ENCODE measurements at regions not wholly inside any gene's neighbourhood (a gene's known extent, or its start where the extent isn't known, plus 50 kb on each side); places are given as distances from the start of the nearest gene placed in this dataset.

- TF ChIP-seq ISL1 (CRISPR knock-in tag; IDR thresholded peaks at IDR 0.05) (no peak), RARB (CRISPR knock-in tag; IDR thresholded peaks at IDR 0.05) (no peak), ZC3H10 (CRISPR knock-in tag; IDR thresholded peaks at IDR 0.05) (no peak), CSRNP3 (CRISPR knock-in tag; IDR thresholded peaks at IDR 0.05) (no peak), ARNTL (CRISPR knock-in tag; IDR thresholded peaks at IDR 0.05; ENCODE audit: borderline replicate concordance, low read depth) (no peak), ZNF8 (CRISPR knock-in tag; IDR thresholded peaks at IDR 0.05) (no peak), OSR1 (CRISPR knock-in tag; IDR thresholded peaks at IDR 0.05) (no peak), CREB5 (CRISPR knock-in tag; IDR thresholded peaks at IDR 0.05; ENCODE audit: low read depth) (no peak), ZFP30 (CRISPR knock-in tag; IDR thresholded peaks at IDR 0.05) (no peak), ZFP3 (CRISPR knock-in tag; IDR thresholded peaks at IDR 0.05) (no peak), TCF4 (CRISPR knock-in tag; IDR thresholded peaks at IDR 0.05; ENCODE audit: borderline replicate concordance) (no peak), PPARA (CRISPR knock-in tag; IDR thresholded peaks at IDR 0.05; ENCODE audit: borderline replicate concordance) (no peak)
These were observed 180.9 kb upstream of the THBS1 start for GRCh38 chr15:39400002-39400401.
